Left kidney (tissue), 1 donor: ENCODE measurements at regions not wholly inside any gene's neighbourhood (a gene's known extent, or its start where the extent isn't known, plus 50 kb on each side); places are given as distances from the start of the nearest gene placed in this dataset.

Experiments used
- DNase-seq: peaks from one replicate; pipeline ENCODE4 v3.0.0-alpha.2; 2013

- DNase-seq: no peak
These were observed 1978.3 kb upstream of the PIK3C3 start for GRCh38 chr18:39976771-39977170.

GRCh38 chr18:39972521-39972920 is 1982.5 kb upstream of the PIK3C3 start:
- DNase-seq: no peak

GRCh38 chr18:39969803-39970494 is 1985.1 kb upstream of the PIK3C3 start:
- no peak for DNase-seq

DNA sequence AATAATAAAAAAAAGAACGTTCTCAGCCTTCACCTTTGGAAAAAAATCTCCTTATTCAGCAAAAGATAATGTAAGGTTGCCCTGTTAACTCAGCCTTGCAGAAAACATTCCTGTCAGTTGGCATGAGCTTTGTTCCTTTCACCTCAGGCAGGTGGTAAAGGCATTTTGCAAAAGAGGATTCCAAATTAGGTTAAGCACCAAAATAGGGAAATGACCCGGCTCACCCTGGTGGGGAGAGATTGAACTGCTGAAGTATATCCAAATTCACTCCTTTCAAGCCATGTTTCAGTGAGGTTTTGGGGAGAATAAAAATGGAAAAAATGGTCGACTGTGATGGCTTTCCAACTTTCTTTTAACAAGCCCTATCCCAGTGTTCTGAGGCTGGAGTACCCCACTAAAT is 1988.8 kb upstream of the PIK3C3 start:
- no peak for DNase-seq

GRCh38 chr18:39962546-39962945 is 1992.5 kb upstream of the PIK3C3 start:
- no peak for DNase-seq

DNA sequence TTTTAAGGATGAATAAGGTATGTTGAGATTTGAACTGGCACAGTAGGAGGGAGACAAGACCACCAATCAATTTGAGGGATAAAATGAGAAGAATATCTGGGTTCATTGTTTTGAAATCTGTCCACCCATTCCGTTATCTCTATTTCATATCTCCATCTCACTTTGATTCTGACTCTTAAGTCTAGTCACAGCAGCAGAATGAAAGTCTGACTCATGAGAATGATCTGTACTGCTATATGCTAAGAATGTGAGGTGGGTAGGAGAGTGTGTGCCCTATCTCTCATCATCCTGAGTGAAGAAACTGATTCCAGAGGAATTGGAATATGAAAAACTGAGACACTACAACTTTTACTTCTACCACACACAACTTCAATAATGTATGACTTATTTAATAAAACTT is 1994.5 kb upstream of the PIK3C3 start:
- no peak for DNase-seq

DNA sequence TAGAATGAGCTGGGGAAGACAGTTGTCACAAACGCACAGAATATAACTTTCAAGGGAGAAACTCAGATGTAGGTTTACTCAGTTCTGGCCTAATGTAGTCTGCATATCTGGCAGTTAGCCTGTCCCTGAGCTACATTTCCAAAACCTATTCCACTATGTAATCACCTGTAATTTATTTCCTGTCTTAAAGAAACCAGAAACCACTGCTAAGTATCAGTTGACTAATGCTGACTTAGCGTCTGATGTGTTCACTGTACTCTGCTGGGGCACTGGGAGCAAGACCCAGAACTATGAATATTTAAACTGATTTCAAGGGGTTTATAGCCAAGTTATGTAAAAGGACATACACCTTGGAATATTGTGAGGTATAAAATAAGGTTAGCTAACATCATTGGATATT is 1995.2 kb upstream of the PIK3C3 start:
- DNase-seq: peak; percentile 20

GRCh38 chr18:39958876-39959275 is 1996.2 kb upstream of the PIK3C3 start:
- no peak for DNase-seq

- no peak for DNase-seq
These were observed 2002.2 kb upstream of the PIK3C3 start for GRCh38 chr18:39952816-39953215.

DNA sequence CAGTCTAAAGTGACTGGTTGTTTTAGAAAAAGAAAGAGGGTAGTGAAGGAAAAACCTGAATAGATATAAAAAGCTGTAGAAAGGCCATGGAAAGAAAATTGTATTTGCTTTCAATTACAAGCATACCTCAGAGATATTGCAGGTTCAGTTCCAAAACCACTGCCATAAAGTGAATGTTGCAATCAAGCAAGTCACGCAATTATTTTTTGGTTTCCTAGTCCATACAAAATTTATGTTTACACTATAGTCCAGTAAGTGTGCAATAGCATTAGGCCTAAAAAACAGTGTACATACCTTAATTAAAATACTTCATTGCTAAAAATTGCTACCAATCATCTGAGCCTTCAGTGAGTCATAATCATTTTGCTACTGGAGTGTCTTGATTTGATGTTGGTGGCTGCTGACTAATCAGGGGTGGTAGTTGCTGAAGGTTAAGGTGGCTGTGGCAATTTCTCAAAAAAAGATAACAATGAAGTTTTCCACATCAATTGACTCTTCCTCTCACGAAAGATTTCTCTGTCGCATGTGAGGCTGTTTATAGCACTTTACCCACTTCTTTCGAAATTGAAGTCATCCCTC is 2003.8 kb upstream of the PIK3C3 start:
- no peak for DNase-seq

- DNase-seq: no peak
These were observed 2008.4 kb upstream of the PIK3C3 start for GRCh38 chr18:39946623-39947061.

- DNase-seq: no peak
These were observed 2010.0 kb upstream of the PIK3C3 start for GRCh38 chr18:39945076-39945475.

- DNase-seq: no peak
These were observed 2012.3 kb upstream of the PIK3C3 start for GRCh38 chr18:39942702-39943101.

DNA sequence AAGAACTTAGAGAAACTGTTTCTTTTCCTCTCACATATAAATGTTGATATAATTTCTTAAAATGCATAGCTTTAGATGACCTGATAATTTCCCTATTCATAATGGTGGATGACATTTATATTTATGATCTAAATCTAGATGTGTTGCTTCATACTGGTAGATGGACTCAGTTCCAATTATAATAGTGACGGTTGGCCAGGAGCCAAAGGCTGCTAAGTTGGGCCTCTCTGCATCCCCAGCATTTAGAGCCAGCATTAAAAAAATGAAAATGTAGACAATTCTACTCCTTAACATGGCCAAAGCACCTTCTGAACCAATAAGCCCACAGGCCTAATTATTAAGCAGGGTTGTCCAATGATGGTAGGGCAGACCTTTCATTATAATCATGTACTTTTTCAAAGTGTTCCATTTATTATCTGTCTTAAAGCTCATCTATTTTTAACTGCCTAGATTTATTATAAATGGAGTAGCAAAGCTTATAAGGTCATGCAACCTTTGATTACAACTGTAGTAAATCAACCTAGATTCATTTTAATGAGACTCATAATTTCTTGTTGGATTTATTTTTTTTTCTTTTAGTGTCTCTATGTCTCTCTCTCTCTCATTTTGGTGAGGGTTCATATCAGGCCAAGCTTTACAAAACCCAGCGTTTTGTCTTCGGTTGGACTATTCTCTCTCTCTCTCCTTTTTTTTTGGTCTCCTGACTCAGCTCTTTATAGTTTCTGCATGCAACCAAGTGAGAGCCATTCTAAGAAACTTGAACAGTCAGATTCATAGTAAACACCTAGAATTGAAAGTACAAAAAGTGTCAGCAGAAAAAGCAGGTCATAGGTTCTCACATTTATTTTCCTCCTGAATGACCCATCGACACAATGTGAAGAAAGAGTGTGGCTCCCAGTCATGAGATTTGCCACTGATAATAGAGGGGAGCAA is 2016.1 kb upstream of the PIK3C3 start:
- peak; percentile 28 for DNase-seq

GRCh38 chr18:39935598-39935997 is 2019.4 kb upstream of the PIK3C3 start:
- DNase-seq: no peak

- no peak for DNase-seq
These were observed 2036.2 kb upstream of the PIK3C3 start for GRCh38 chr18:39918847-39919246.

- no peak for DNase-seq
These were observed 2041.2 kb upstream of the PIK3C3 start for GRCh38 chr18:39913672-39914366.

- no peak for DNase-seq
These were observed 2043.3 kb upstream of the PIK3C3 start for GRCh38 chr18:39911716-39912115.

- DNase-seq: peak; percentile 14
These were observed 2045.3 kb upstream of the PIK3C3 start for GRCh38 chr18:39909706-39910105.

DNA sequence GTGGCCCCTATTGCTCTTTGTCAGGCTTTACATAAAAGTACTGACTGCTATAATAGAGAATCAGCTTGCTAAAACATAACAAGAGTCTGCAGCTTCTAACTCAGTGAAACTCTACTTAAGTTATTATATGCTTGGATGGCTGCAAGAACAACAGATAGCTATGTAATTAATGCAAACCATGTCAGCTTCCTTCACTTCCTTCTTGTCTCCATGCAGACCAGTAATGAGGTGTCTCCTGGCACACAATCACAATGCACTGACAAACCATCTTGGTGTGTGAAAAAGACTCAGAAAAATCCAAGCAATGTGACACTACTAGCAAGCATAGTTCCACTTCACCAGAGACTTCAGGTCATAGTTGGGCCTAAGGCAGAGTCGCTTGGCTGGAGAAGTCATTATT is 2068.9 kb upstream of the PIK3C3 start:
- DNase-seq: no peak

DNA sequence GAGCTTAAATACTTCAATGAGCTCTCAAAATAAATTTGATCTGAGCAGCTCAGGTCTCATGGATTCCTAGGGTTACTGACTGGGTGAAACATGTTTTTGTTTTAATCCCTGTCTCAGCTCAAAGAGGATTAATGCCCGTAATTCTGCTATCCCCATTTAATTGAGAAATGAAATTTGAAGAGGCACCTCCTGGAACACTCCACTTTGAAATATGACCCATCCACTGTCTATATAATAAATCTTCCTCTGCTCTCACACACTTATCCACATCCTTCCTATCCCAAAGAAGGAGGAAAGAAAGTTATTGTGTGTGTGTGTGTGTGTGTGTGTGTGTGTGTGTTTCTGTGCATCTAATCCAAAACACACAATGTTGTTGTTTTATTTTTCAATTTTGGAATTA is 2082.4 kb upstream of the PIK3C3 start:
- DNase-seq: peak; percentile 50

DNA sequence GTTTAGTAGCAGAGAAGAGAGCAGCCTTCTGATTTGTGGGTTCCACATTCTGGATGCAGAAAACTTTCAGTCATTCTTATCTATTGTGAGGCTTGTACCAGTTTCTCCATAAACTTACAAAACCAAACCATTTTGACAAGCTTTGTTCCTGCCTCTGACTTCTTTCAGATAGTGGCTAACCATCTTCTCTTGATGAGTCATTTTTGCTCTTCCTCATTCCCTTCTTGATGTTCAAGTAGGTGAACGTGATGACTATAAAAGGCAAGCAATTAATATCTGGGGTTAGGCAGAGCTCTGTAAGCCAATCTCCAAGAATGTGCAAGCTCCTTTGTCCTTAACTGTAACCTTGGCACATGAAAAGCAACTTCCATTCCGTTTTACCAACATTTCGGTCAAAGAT is 2083.1 kb upstream of the PIK3C3 start:
- peak; percentile 14 for DNase-seq
